PC-3 (cell line): ENCODE measurements at regions not wholly inside any gene's neighbourhood (a gene's known extent, or its start where the extent isn't known, plus 50 kb on each side); places are given as distances from the start of the nearest gene placed in this dataset.

Experiments
- ATAC-seq: fragments of 200-7000 bp; cut with Tn5 transposase; 2 replicates; pipeline ENCODE4 v1.9.1; 2020; ENCODE audit warnings: mild to moderate bottlenecking, moderate library complexity
- BruUV-seq: library from RNA; stranded (reverse); fragments of 400-500 nt; replicated peaks from 2 replicates; lab custom pipeline; 2021; lab: Mats Ljungman, UMichigan
- CTCF ChIA-PET: fragments of 300-600 bp; sonication (Branson Sonifier 250); formaldehyde crosslinking; loops from one replicate; lab custom pipeline; 2022; ENCODE audit warnings: antibody characterized with exemption; lab: Charles Lee
- POLR2A ChIA-PET: fragments of 300-600 bp; sonication (Branson Sonifier 250); formaldehyde crosslinking; loops from one replicate; lab custom pipeline; 2022; ENCODE audit warnings: antibody characterized with exemption; ENCODE audit not compliant: unreplicated experiment; lab: Charles Lee
- DNase-seq: peaks from one replicate; pipeline ENCODE4 v3.0.0-alpha.2; 2015
- H2AFZ ChIP-seq: fragments of 300-600 bp; sonication (generic); 2 replicates; pipeline ENCODE4 v1.6.0; 2016; ENCODE audit warnings: antibody characterized with exemption, low read length
- H3F3A ChIP-seq: fragments of 300-600 bp; sonication (generic); one replicate; pipeline ENCODE4 v1.6.0; 2017; ENCODE audit warnings: antibody characterized with exemption, low read length, control low read depth, mild to moderate bottlenecking; ENCODE audit not compliant: unreplicated experiment
- H3K27ac ChIP-seq: fragments of 300-600 bp; sonication (generic); 2 replicates; pipeline ENCODE4 v1.5.1; 2016; ENCODE audit warnings: mild to moderate bottlenecking, low read length
- H3K27me3 ChIP-seq: fragments of 300-600 bp; sonication (generic); 2 replicates; pipeline ENCODE4 v1.6.1; 2016; ENCODE audit warnings: low read length, mixed read lengths
- H3K36me3 ChIP-seq: fragments of 300-600 bp; sonication (generic); 2 replicates; pipeline ENCODE4 v1.6.1; 2016; ENCODE audit warnings: low read depth, mixed run types, low read length, mixed read lengths
- H3K4me1 ChIP-seq: fragments of 300-600 bp; sonication (generic); 2 replicates; pipeline ENCODE4 v1.5.1; 2016; ENCODE audit warnings: low read length; ENCODE audit not compliant: insufficient read depth
- H3K4me2 ChIP-seq: fragments of 300-600 bp; sonication (generic); 2 replicates; pipeline ENCODE4 v1.6.0; 2016; ENCODE audit warnings: low read length
- H3K4me3 ChIP-seq: fragments of 300-600 bp; sonication (generic); 2 replicates; pipeline ENCODE4 v1.5.1; 2016; ENCODE audit warnings: mild to moderate bottlenecking, low read length, mixed read lengths
- H3K79me2 ChIP-seq: fragments of 300-600 bp; sonication (generic); 2 replicates; pipeline ENCODE4 v1.6.1; 2017; ENCODE audit warnings: low read length, mixed read lengths
- H3K9ac ChIP-seq: fragments of 300-600 bp; sonication (generic); 2 replicates; pipeline ENCODE4 v1.6.0; 2016; ENCODE audit warnings: mild to moderate bottlenecking, low read length
- H3K9me2 ChIP-seq: fragments of 300-600 bp; sonication (generic); replicated peaks from 2 replicates; pipeline ENCODE4 v1.6.1; 2016; ENCODE audit warnings: mixed run types, low read length, mixed read lengths
- H3K9me3 ChIP-seq: fragments of 300-600 bp; sonication (generic); 2 replicates; pipeline ENCODE4 v1.6.1; 2016; ENCODE audit warnings: low read length, mixed read lengths
- H4K20me1 ChIP-seq: fragments of 300-600 bp; sonication (generic); 2 replicates; pipeline ENCODE4 v1.6.1; 2016; ENCODE audit warnings: low read length, mixed read lengths
- CTCF ChIP-seq: fragments of 300-600 bp; sonication (generic); conservative IDR thresholded peaks from 2 replicates; pipeline ENCODE4 v1.5.1; 2017; ENCODE audit warnings: antibody characterized with exemption, low read depth, mild to moderate bottlenecking, low read length
- EZH2 ChIP-seq: fragments of 300-600 bp; sonication (generic); IDR thresholded peaks from one replicate; pipeline ENCODE4 v1.6.1; 2017; ENCODE audit warnings: antibody characterized with exemption, mild to moderate bottlenecking, low read length; ENCODE audit not compliant: unreplicated experiment
- EZH2phosphoT487 ChIP-seq: fragments of 300-600 bp; sonication (generic); IDR thresholded peaks from 2 replicates; pipeline ENCODE4 v1.6.1; 2018; ENCODE audit warnings: mild to moderate bottlenecking, antibody characterized with exemption, low read length, borderline replicate concordance
- intact Hi-C: fragments of 100-400 bp; cut with micrococcal nuclease; formaldehyde crosslinking; loops from 2 replicates; pipeline ENCODE4 v1.9.0; 2023

GRCh38 chr2:136290326-136290725, 172.4 kb upstream of the CXCR4 start:
- intact Hi-C loops = no loop called here
- no peak for DNase-seq
- H3F3A ChIP-seq = no peaks in the 10 kb centered on the region
- H3K79me2 ChIP-seq = no peaks in the 10 kb centered on the region
- H3K4me2 ChIP-seq = no peak overlapping the region
- no peak overlapping the region for H3K9ac ChIP-seq
- no peak overlapping the region for H3K27ac ChIP-seq
- no peak overlapping the region for H3K4me3 ChIP-seq
- H3K27me3 ChIP-seq = peaks cover 8% of the 10 kb centered on the region; the same call in 1 of the 2 replicates
- H2AFZ ChIP-seq = no peak overlapping the region
- H3K9me3 ChIP-seq = no peaks in the 10 kb centered on the region
- no peaks in the 10 kb centered on the region for H4K20me1 ChIP-seq
- TF ChIP-seq CTCF (no peak), EZH2 (no peak), EZH2phosphoT487 (no peak)
- BruUV-seq = no TSS peak
- CTCF ChIA-PET = no interaction called here
- POLR2A ChIA-PET = no interaction called here
- no peaks in the 10 kb centered on the region for H3K9me2 ChIP-seq
- H3K4me1 ChIP-seq = no peaks in the 10 kb centered on the region
- ATAC-seq = no peak
- no peaks in the 10 kb centered on the region for H3K36me3 ChIP-seq

GRCh38 chr2:136288249-136288648, 170.3 kb upstream of the CXCR4 start:
- H3K4me2 ChIP-seq = no peak overlapping the region
- no peak overlapping the region for H3K4me3 ChIP-seq
- no peak for ATAC-seq
- H3K4me1 ChIP-seq = no peaks in the 10 kb centered on the region
- CTCF ChIA-PET = no interaction called here
- H3K9ac ChIP-seq = no peak overlapping the region
- no peak overlapping the region for H2AFZ ChIP-seq
- no TSS peak for BruUV-seq
- H3K27ac ChIP-seq = no peak overlapping the region
- H3K9me3 ChIP-seq = no peaks in the 10 kb centered on the region
- peaks cover 21% of the 10 kb centered on the region for H3K27me3 ChIP-seq
- no peaks in the 10 kb centered on the region for H3K79me2 ChIP-seq
- TF ChIP-seq EZH2 (no peak), EZH2phosphoT487 (no peak), CTCF (no peak)
- intact Hi-C loops = no loop called here
- no peaks in the 10 kb centered on the region for H3K36me3 ChIP-seq
- no peaks in the 10 kb centered on the region for H3K9me2 ChIP-seq
- POLR2A ChIA-PET = no interaction called here
- H3F3A ChIP-seq = no peaks in the 10 kb centered on the region
- no peaks in the 10 kb centered on the region for H4K20me1 ChIP-seq
- no peak for DNase-seq

GRCh38 chr2:136286423-136286822, 168.5 kb upstream of the CXCR4 start:
- no TSS peak for BruUV-seq
- CTCF ChIA-PET = no interaction called here

More at GRCh38 chr2:136286423-136286822, 168.5 kb upstream of the CXCR4 start:
- Histone ChIP-seq H3K4me1 (no peaks in the 10 kb centered on the region), H2AFZ (no peak overlapping the region), H3K9me2 (no peaks in the 10 kb centered on the region), H3K36me3 (no peaks in the 10 kb centered on the region), H3F3A (no peaks in the 10 kb centered on the region), H4K20me1 (no peaks in the 10 kb centered on the region), H3K4me2 (no peak overlapping the region), H3K79me2 (no peaks in the 10 kb centered on the region), H3K27ac (no peak overlapping the region), H3K9me3 (no peaks in the 10 kb centered on the region), H3K9ac (no peak overlapping the region), H3K27me3 (peaks cover 39% of the 10 kb centered on the region), H3K4me3 (no peak overlapping the region)
- no peak for DNase-seq
- no peak for ATAC-seq
- TF ChIP-seq EZH2 (no peak), CTCF (no peak), EZH2phosphoT487 (no peak)
- intact Hi-C loops = no loop called here
- POLR2A ChIA-PET = interaction anchor here (0.5 kb wide), 1 partner anchor 338 kb away, joined by 3 read pairs; no protein-coding TSS in a partner anchor
